CD4-positive, alpha-beta T cell treated with Interleukin-2 at 100 ng/mL for 4 hours (primary cell): ENCODE measurements at regions not wholly inside any gene's neighbourhood (a gene's known extent, or its start where the extent isn't known, plus 50 kb on each side); places are given as distances from the start of the nearest gene placed in this dataset.
A peak's percentile ranks its signal among the peaks of the same experiment; 100 is the strongest.

Experiments used
- DNase-seq: peaks from one replicate; pipeline ENCODE4 v3.0.0-alpha.2; 2020; ENCODE audit warnings: low spot score

GRCh38 chr3:70558956-70559355 is 246.5 kb upstream of the MDFIC2 start:
- no peak for DNase-seq

GRCh38 chr3:70557976-70558375 is 245.5 kb upstream of the MDFIC2 start:
- no peak for DNase-seq

GRCh38 chr3:70556056-70556455 is 243.6 kb upstream of the MDFIC2 start:
- DNase-seq, result no peak

GRCh38 chr3:70554170-70554569 is 241.7 kb upstream of the MDFIC2 start:
- no peak for DNase-seq

GRCh38 chr3:70550723-70551319 is 238.4 kb upstream of the MDFIC2 start:
- peak; percentile 66 for DNase-seq

GRCh38 chr3:70546679-70547078 is 234.2 kb upstream of the MDFIC2 start:
- DNase-seq, result no peak

- DNase-seq, result no peak
Measured at GRCh38 chr3:70543493-70543892, 231.1 kb upstream of the MDFIC2 start.

- no peak for DNase-seq
Measured at GRCh38 chr3:70539908-70540307, 227.5 kb upstream of the MDFIC2 start.

GRCh38 chr3:70532806-70533205 is 220.4 kb upstream of the MDFIC2 start:
- DNase-seq, result no peak

- no peak for DNase-seq
Measured at GRCh38 chr3:70531838-70532489, 219.5 kb upstream of the MDFIC2 start.

- DNase-seq, result no peak
Measured at GRCh38 chr3:70531063-70531657, 218.7 kb upstream of the MDFIC2 start.

- DNase-seq, result no peak
Measured at GRCh38 chr3:70530626-70531025, 218.2 kb upstream of the MDFIC2 start.

- DNase-seq, result no peak
Measured at GRCh38 chr3:70527026-70527425, 214.6 kb upstream of the MDFIC2 start.

GRCh38 chr3:70519913-70520659 is 207.6 kb upstream of the MDFIC2 start:
- no peak for DNase-seq

- DNase-seq, result no peak
Measured at GRCh38 chr3:70519026-70519425, 206.6 kb upstream of the MDFIC2 start.

GRCh38 chr3:70518356-70518755 is 205.9 kb upstream of the MDFIC2 start:
- no peak for DNase-seq

- no peak for DNase-seq
Measured at GRCh38 chr3:70517124-70517890, 204.9 kb upstream of the MDFIC2 start.

GRCh38 chr3:70516076-70516475 is 203.6 kb upstream of the MDFIC2 start:
- DNase-seq, result no peak

GRCh38 chr3:70507486-70507885 is 195.0 kb upstream of the MDFIC2 start:
- no peak for DNase-seq

- DNase-seq, result no peak
Measured at GRCh38 chr3:70506775-70507174, 194.3 kb upstream of the MDFIC2 start.

GRCh38 chr3:70501561-70501960 is 189.1 kb upstream of the MDFIC2 start:
- DNase-seq, result no peak

GRCh38 chr3:70488816-70489215 is 176.4 kb upstream of the MDFIC2 start:
- DNase-seq, result no peak
